Epithelial cell of proximal tubule (primary cell): ENCODE measurements at regions not wholly inside any gene's neighbourhood (a gene's known extent, or its start where the extent isn't known, plus 50 kb on each side); places are given as distances from the start of the nearest gene placed in this dataset.
"Not testable (repeated sequence)": the region's sequence is repeated elsewhere in the genome, so short reads cannot be mapped to it uniquely, and the experiment has no call there.

Source experiments
- DNase-seq: peaks from one replicate; pipeline ENCODE4 v3.0.0-alpha.2; 2011; ENCODE audit warnings: low read depth
- H3K4me3 ChIP-seq: 2 replicates; pipeline ENCODE4 v1.5.1; 2011; ENCODE audit warnings: low read depth, mild to moderate bottlenecking, low read length
- CTCF ChIP-seq: conservative IDR thresholded peaks from 2 replicates; pipeline ENCODE4 v1.5.1; 2012; ENCODE audit warnings: low read depth, mild to moderate bottlenecking, low read length

GRCh38 chr12:107184359-107184930, 91.1 kb upstream of the CRY1 start:
- no peak overlapping the region for H3K4me3 ChIP-seq
- TF ChIP-seq CTCF = no peak
- DNase-seq = no peak

- no peak overlapping the region for H3K4me3 ChIP-seq
- no peak for TF ChIP-seq CTCF
- DNase-seq = no peak
These were observed 103.3 kb upstream of the CRY1 start for GRCh38 chr12:107196681-107197080.

GRCh38 chr12:107200394-107200793, 107.0 kb upstream of the CRY1 start:
- no peak overlapping the region for H3K4me3 ChIP-seq
- DNase-seq = peak; percentile 67
- no peak for TF ChIP-seq CTCF

- TF ChIP-seq CTCF = no peak
- no peak overlapping the region for H3K4me3 ChIP-seq
- no peak for DNase-seq
These were observed 114.7 kb upstream of the CRY1 start for GRCh38 chr12:107207931-107208525.

- H3K4me3 ChIP-seq, DNase-seq: not testable (repeated sequence)
These were observed 116.4 kb upstream of the CRY1 start for GRCh38 chr12:107209700-107210099.

- DNase-seq = peak; percentile 18
- not testable (repeated sequence) for H3K4me3 ChIP-seq
These were observed 121.0 kb upstream of the CRY1 start for GRCh38 chr12:107214373-107214773.

GRCh38 chr12:107216411-107216810, 123.1 kb upstream of the CRY1 start:
- DNase-seq, H3K4me3 ChIP-seq: not testable (repeated sequence)

GRCh38 chr12:107219301-107219700, 126.0 kb upstream of the CRY1 start:
- TF ChIP-seq CTCF = no peak
- DNase-seq = no peak
- H3K4me3 ChIP-seq = no peak overlapping the region
